GM12878 (cell line): ENCODE measurements at regions not wholly inside any gene's neighbourhood (a gene's known extent, or its start where the extent isn't known, plus 50 kb on each side); places are given as distances from the start of the nearest gene placed in this dataset.

Experiments
- BHLHE40 ChIP-seq, 2 experiments: fragments of 450-650 bp in 1 of 2; IDR thresholded peaks; 2 replicates each; pipeline ENCODE4 v1.6.1; 2011 to 2017; ENCODE audit warnings: low read depth in 2 of 2, borderline replicate concordance in 1 of 2, improper control_type of control experiment in 1 of 2, low read length in 1 of 2, mild to moderate bottlenecking in 1 of 2
- CBX5 ChIP-seq: sonication (generic); IDR thresholded peaks from 2 replicates; pipeline ENCODE4 v1.6.1; 2016; ENCODE audit warnings: low read depth, moderate library complexity, mild to moderate bottlenecking, inconsistent platforms
- CHD4 ChIP-seq: fragments of 200-600 bp; sonication (generic); IDR thresholded peaks from 2 replicates; pipeline ENCODE4 v1.6.1; 2016; ENCODE audit warnings: mild to moderate bottlenecking
- CREM ChIP-seq: IDR thresholded peaks from 2 replicates; pipeline ENCODE4 v1.6.1; 2014; ENCODE audit warnings: antibody characterized with exemption, low read depth
- DPF2 ChIP-seq: fragments of 450-650 bp; IDR thresholded peaks from 2 replicates; pipeline ENCODE4 v1.6.1; 2017; ENCODE audit warnings: mild to moderate bottlenecking
- IKZF2 ChIP-seq, 2 experiments: fragments of 450-650 bp; IDR thresholded peaks; 2 replicates each; pipeline ENCODE4 v1.6.1; 2017; ENCODE audit warnings: mild to moderate bottlenecking in 2 of 2, moderate library complexity in 2 of 2
- MEF2B ChIP-seq: fragments of 450-650 bp; IDR thresholded peaks from 2 replicates; pipeline ENCODE4 v1.6.1; 2018; ENCODE audit warnings: mild to moderate bottlenecking, moderate library complexity; ENCODE audit not compliant: partially characterized antibody, poor library complexity, severe bottlenecking
- MTA2 ChIP-seq: fragments of 450-650 bp; IDR thresholded peaks from 2 replicates; pipeline ENCODE4 v1.6.1; 2016; ENCODE audit warnings: low read depth, mild to moderate bottlenecking, moderate library complexity
- MXI1 ChIP-seq: fragments of 150-350 bp; IDR thresholded peaks from 2 replicates; pipeline ENCODE4 v1.6.1; 2011; ENCODE audit warnings: low read depth, mild to moderate bottlenecking, inconsistent platforms, low read length, improper control_type of control experiment
- POLR2AphosphoS2 ChIP-seq: IDR thresholded peaks from 2 replicates; pipeline ENCODE4 v1.6.1; 2011; ENCODE audit warnings: low read depth, mild to moderate bottlenecking, low read length, improper control_type of control experiment, moderate library complexity
- POU2F2 ChIP-seq: IDR thresholded peaks from 3 replicates; pipeline ENCODE4 v1.6.1; 2011; ENCODE audit warnings: low read depth, mild to moderate bottlenecking, low read length, borderline replicate concordance
- RB1 ChIP-seq: fragments of 450-650 bp; formaldehyde crosslinking; IDR thresholded peaks from 2 replicates; pipeline ENCODE4 v1.6.1; 2017; ENCODE audit warnings: mild to moderate bottlenecking, borderline replicate concordance
- RELA ChIP-seq: fragments of 450-650 bp; IDR thresholded peaks from 2 replicates; pipeline ENCODE4 v1.8.0; 2014; ENCODE audit warnings: borderline replicate concordance; ENCODE audit not compliant: partially characterized antibody
- REST ChIP-seq: IDR thresholded peaks from 2 replicates; pipeline ENCODE4 v1.6.1; 2012; ENCODE audit warnings: mild to moderate bottlenecking, low read depth, low read length
- RUNX3 ChIP-seq: IDR thresholded peaks from 2 replicates; pipeline ENCODE4 v1.6.1; 2012; ENCODE audit warnings: low read length, inconsistent platforms
- SPI1 ChIP-seq: IDR thresholded peaks from 2 replicates; pipeline ENCODE4 v1.6.1; 2011; ENCODE audit warnings: low read depth, mild to moderate bottlenecking, low read length, moderate library complexity, borderline replicate concordance; ENCODE audit not compliant: insufficient read depth
- STAT3 ChIP-seq: IDR thresholded peaks from 2 replicates; pipeline ENCODE4 v1.6.1; 2011; ENCODE audit warnings: low read depth, low read length, improper control_type of control experiment
- SUZ12 ChIP-seq: fragments of 200-600 bp; sonication (generic); IDR thresholded peaks from one replicate; pipeline ENCODE4 v1.6.1; 2018; ENCODE audit warnings: antibody characterized with exemption, mild to moderate bottlenecking; ENCODE audit not compliant: unreplicated experiment
- TCF3 ChIP-seq: IDR thresholded peaks from 2 replicates; pipeline ENCODE4 v1.6.1; 2012; ENCODE audit warnings: low read depth, mild to moderate bottlenecking, low read length, borderline replicate concordance; ENCODE audit not compliant: insufficient read depth
- YY1 ChIP-seq: IDR thresholded peaks from 2 replicates; pipeline ENCODE4 v1.6.1; 2011; ENCODE audit warnings: low read depth, mild to moderate bottlenecking, low read length
- TF ChIP-seq, protein P1 (sequence below): fragments of 450-650 bp; IDR thresholded peaks from 2 replicates; pipeline ENCODE4 v1.6.1; 2017; ENCODE audit warnings: mild to moderate bottlenecking, moderate library complexity
- TF ChIP-seq, protein P2 (sequence below): fragments of 450-650 bp; IDR thresholded peaks from 2 replicates; pipeline ENCODE4 v1.6.1; 2017; ENCODE audit warnings: low read depth, mild to moderate bottlenecking, moderate library complexity

- no peak for TF ChIP-seq MEF2B
- TF ChIP-seq CREM, result no peak
- no peak for TF ChIP-seq MXI1
- peak; percentile 42 for TF ChIP-seq MTA2
- no peak for TF ChIP-seq POLR2AphosphoS2
- TF ChIP-seq YY1, result no peak
- peak; percentile 45 to 49; a peak in 2 of 4 replicates for TF ChIP-seq IKZF2 (IDR thresholded peaks at IDR 0.05)
- TF ChIP-seq REST, result no peak
- TF ChIP-seq RELA, result no peak
- TF ChIP-seq POU2F2, result no peak
- TF ChIP-seq BHLHE40 (IDR thresholded peaks at IDR 0.05; ENCODE audit: borderline replicate concordance in 1 of 2, low read depth in 2 of 2, low read length in 1 of 2), result peak in 1 of 2 experiments; percentile 50; a peak in 1 of 4 replicates
- peak; percentile 73; the same call in 1 of the 2 replicates for TF ChIP-seq DPF2
- TF ChIP-seq CBX5, result 0 out of 2 replicates have a peak, but pooled peaks have one; percentile 43
- no peak for TF ChIP-seq CHD4
- peak; percentile 35 for TF ChIP-seq RUNX3
- TF ChIP-seq, protein P1, sequence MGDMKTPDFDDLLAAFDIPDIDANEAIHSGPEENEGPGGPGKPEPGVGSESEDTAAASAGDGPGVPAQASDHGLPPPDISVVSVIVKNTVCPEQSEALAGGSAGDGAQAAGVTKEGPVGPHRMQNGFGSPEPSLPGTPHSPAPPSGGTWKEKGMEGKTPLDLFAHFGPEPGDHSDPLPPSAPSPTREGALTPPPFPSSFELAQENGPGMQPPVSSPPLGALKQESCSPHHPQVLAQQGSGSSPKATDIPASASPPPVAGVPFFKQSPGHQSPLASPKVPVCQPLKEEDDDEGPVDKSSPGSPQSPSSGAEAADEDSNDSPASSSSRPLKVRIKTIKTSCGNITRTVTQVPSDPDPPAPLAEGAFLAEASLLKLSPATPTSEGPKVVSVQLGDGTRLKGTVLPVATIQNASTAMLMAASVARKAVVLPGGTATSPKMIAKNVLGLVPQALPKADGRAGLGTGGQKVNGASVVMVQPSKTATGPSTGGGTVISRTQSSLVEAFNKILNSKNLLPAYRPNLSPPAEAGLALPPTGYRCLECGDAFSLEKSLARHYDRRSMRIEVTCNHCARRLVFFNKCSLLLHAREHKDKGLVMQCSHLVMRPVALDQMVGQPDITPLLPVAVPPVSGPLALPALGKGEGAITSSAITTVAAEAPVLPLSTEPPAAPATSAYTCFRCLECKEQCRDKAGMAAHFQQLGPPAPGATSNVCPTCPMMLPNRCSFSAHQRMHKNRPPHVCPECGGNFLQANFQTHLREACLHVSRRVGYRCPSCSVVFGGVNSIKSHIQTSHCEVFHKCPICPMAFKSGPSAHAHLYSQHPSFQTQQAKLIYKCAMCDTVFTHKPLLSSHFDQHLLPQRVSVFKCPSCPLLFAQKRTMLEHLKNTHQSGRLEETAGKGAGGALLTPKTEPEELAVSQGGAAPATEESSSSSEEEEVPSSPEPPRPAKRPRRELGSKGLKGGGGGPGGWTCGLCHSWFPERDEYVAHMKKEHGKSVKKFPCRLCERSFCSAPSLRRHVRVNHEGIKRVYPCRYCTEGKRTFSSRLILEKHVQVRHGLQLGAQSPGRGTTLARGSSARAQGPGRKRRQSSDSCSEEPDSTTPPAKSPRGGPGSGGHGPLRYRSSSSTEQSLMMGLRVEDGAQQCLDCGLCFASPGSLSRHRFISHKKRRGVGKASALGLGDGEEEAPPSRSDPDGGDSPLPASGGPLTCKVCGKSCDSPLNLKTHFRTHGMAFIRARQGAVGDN, result no peak
- no peak for TF ChIP-seq STAT3
- TF ChIP-seq RB1, result peak; percentile 29; the same call in 1 of the 2 replicates
- TF ChIP-seq SPI1, result peak; percentile 14; the same call in 1 of the 2 replicates
- 0 out of 2 replicates have a peak, but pooled peaks have one; percentile 31 for TF ChIP-seq TCF3
- TF ChIP-seq, protein P2, sequence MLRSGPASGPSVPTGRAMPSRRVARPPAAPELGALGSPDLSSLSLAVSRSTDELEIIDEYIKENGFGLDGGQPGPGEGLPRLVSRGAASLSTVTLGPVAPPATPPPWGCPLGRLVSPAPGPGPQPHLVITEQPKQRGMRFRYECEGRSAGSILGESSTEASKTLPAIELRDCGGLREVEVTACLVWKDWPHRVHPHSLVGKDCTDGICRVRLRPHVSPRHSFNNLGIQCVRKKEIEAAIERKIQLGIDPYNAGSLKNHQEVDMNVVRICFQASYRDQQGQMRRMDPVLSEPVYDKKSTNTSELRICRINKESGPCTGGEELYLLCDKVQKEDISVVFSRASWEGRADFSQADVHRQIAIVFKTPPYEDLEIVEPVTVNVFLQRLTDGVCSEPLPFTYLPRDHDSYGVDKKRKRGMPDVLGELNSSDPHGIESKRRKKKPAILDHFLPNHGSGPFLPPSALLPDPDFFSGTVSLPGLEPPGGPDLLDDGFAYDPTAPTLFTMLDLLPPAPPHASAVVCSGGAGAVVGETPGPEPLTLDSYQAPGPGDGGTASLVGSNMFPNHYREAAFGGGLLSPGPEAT, result peak; percentile 61; the same call in 1 of the 2 replicates
- TF ChIP-seq SUZ12, result no peak
- TF ChIP-seq, all 136 proteins: peak for 17
Observed at GRCh38 chr9:38227061-38227540, 158.1 kb upstream of the SHB start (continued).
